Mononuclear cell (primary cell): ENCODE measurements at regions not wholly inside any gene's neighbourhood (a gene's known extent, or its start where the extent isn't known, plus 50 kb on each side); places are given as distances from the start of the nearest gene placed in this dataset.
A peak's percentile ranks its signal among the peaks of the same experiment; 100 is the strongest.

Source experiments
- H3K27me3 ChIP-seq: 2 replicates; pipeline ENCODE4 v1.6.0; 2011; ENCODE audit warnings: low read length, control low read depth; ENCODE audit not compliant: insufficient read depth
- H3K4me1 ChIP-seq: 2 replicates; pipeline ENCODE4 v1.5.1; 2011; ENCODE audit warnings: mild to moderate bottlenecking, low read length, control low read depth; ENCODE audit not compliant: insufficient read depth
- H3K4me3 ChIP-seq: 2 replicates; pipeline ENCODE4 v1.5.1; 2011; ENCODE audit warnings: mild to moderate bottlenecking, low read length, moderate library complexity
- H3K9me3 ChIP-seq: 2 replicates; pipeline ENCODE4 v1.5.1; 2011; ENCODE audit warnings: low read depth, mild to moderate bottlenecking, control low read depth, low read length

DNA sequence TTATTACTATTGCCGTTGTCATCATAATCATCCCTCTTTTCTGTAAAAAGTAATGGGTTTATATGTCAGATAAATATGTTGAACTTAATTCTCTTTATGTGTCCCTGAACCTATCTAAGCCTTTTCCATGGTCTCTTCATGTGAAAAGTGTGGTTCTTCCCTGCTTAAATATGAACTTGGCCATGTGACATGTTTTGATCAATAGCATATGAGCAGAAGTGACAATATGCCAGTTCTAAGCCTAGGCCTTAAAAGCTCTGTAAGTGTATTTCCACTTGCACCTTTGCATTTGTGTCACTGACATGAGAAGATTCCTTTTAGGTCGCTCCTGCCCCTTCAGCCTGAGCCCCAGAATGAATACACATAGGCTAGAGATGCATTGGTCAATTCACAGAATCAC is 188.4 kb upstream of the CCN2 start:
- Histone ChIP-seq H3K4me1 (no peaks in the 10 kb centered on the region), H3K27me3 (no peaks in the 10 kb centered on the region), H3K4me3 (no peak overlapping the region), H3K9me3 (no peaks in the 10 kb centered on the region)

DNA sequence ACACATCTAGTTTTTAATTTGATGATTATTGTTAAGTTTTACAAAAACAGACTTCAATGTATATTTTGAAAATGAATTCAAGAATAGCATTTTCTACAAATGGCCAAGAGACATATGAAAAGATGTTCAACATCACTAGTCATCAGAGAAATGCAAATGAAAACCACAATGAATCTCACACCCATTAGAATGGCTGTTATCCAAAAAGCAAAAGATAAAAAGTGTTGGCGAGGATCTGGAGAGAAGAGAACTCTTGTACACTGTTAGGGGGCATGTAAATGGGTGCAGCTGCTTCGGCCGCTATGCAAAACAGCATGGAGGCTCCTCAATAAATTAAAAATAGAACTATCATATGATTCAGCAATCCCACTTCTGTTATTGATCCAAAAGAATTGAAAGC is 185.8 kb upstream of the CCN2 start:
- no peaks in the 10 kb centered on the region for H3K27me3 ChIP-seq

DNA sequence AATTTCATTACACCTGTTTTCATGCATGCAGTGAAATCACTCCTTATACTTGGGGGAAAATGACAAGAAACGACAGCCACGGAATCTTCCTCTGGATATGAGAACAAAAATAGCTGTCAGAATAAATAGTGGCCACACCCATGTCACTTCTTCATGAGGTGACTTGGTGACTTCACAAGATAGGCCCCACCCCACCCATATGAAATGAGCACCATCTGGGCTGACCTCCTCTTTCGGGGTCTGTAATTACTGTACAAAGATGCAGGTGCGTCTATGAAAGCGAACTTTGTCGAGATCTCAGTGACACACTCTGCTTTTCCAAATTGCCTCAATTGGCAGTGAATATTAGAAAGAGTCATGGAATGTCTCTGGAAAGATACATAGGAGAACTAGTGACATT is 184.2 kb upstream of the CCN2 start:
- Histone ChIP-seq H3K27me3 (no peaks in the 10 kb centered on the region), H3K4me3 (no peak overlapping the region), H3K9me3 (no peaks in the 10 kb centered on the region), H3K4me1 (peaks cover 4% of the 10 kb centered on the region)

More for the DNA sequence above, 185.8 kb upstream of the CCN2 start:
- H3K4me3 ChIP-seq, result no peak overlapping the region
- H3K4me1 ChIP-seq, result no peaks in the 10 kb centered on the region
- H3K9me3 ChIP-seq, result no peaks in the 10 kb centered on the region

DNA sequence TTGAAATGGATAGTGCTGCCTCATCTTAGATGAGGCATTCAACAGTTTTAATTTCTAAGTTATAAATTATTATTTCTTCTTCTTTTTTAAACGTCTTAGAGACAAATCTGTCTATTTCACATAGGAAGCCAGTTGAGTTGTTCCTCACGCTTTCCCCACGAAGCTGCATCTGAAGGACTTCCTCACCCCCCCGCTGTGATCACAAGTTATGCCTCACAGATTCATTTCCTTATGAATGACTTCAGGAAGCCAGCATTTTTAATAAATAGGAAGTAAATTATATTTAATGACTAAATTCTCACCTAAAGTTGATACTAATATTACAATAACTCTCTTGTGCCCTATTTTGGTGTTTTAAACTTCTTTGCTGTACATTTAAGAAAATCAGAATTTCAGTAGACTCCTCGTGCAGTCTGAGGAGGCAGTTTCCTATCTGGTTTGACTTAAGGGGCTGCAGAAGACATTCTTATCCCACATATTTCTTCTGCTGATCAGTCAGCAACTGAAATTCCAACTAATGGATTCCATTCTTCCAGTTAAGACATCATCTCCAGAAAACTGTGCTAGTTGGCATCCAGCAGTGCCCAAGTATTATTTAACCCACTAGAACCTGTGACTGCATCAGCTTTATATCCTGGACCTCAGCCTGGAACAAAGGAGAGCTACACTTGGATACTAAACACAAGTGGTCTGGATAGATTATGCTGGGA is 182.7 kb upstream of the CCN2 start:
- Histone ChIP-seq H3K4me3 (peak overlapping the region; percentile 3), H3K27me3 (no peaks in the 10 kb centered on the region), H3K4me1 (peaks cover 6% of the 10 kb centered on the region), H3K9me3 (no peaks in the 10 kb centered on the region)

DNA sequence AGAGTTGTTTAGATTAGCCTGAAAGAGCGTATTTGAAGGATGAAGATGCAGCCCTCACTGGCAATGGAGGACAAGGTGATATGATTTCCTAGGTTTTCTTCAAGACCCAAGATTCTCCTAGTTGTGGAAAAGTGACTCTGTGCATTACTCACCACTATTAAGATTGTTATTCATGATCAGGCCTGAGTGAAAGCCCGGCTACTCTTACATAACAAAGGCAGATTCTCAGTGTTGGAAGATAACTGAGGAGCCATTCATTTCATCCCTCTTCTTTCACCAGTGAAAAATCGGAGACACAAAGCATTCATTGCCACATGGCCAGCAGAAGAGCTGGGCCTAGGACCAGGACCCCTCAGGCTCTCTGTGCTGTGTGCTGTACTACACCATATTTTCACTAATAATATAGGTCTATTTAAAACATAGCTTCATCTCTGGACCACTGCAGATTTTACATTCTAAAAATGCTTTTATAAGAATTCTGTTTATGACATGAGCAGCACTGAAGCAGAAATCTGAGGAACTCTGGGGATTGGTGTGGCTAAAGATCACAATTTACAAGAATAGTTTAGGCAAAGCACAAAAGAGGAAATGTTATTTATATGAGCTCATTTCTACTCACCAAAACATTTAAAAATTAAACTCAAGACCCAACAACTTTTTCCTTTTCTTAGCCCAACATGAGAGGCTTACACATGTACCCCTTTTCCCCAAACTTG is 181.9 kb upstream of the CCN2 start:
- Histone ChIP-seq H3K27me3 (no peaks in the 10 kb centered on the region), H3K4me1 (peaks cover 6% of the 10 kb centered on the region), H3K4me3 (no peak overlapping the region), H3K9me3 (no peaks in the 10 kb centered on the region)

DNA sequence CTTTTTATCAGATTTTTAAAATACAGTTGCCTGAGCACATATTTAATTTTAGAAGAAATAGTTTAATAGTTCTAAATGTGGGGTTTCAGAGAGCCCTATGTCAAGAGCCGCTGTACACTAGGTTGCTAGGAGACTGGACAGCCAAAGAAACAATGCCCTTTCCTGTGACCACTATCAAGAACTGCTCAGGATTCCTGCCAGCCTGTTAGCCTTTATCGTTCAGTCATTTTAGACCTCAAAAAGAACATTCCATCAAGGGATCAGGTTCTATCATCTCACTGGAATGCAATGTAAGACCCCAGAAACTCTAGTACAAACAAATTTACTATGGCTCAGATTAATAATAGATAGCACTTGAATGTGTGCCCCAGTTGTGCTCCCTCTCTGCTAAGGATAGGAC is 181.2 kb upstream of the CCN2 start:
- peaks cover 6% of the 10 kb centered on the region for H3K4me1 ChIP-seq
- no peaks in the 10 kb centered on the region for H3K27me3 ChIP-seq
- no peaks in the 10 kb centered on the region for H3K9me3 ChIP-seq
- H3K4me3 ChIP-seq, result no peak overlapping the region

DNA sequence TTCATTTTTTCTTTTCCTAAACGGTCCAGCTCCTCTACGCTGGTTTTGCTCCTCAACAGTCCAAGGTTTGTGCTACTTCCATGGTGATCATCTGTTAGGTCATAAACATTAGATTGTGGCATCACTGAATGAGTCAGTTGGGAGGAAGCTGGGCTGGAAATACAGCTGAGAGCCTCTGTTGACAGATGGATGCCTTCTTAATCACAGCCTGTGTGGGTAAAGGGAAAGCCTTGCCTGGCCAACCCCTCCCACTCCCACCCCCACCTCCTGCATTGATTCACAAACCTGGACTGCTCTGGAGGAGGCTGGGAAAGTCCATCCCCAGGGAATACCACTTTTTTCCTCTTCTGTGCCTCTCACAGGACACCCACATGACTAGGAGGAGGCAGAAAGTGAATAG is 180.6 kb upstream of the CCN2 start:
- Histone ChIP-seq H3K4me3 (no peak overlapping the region), H3K27me3 (no peaks in the 10 kb centered on the region), H3K4me1 (peaks cover 6% of the 10 kb centered on the region), H3K9me3 (no peaks in the 10 kb centered on the region)

DNA sequence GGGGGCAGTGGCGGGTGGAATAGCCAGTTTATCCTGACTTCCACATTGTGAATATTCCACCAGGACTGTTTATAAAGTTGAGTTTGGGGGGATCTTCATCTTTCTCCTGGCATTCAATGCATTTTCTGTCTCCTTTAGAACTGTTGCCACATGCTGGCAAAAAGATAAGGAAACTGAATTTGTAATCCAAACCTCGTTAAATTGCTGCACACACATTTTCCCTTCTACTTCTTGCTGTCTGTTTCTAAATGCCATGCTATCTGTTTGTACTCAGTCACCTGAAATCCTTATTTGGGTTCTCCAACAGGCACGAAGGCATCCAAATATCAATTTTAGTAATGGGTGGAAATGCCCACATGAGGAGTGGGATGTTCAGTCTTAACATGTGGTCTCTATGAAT is 180.2 kb upstream of the CCN2 start:
- Histone ChIP-seq H3K4me1 (peaks cover 6% of the 10 kb centered on the region), H3K4me3 (no peak overlapping the region), H3K9me3 (no peaks in the 10 kb centered on the region), H3K27me3 (no peaks in the 10 kb centered on the region)

DNA sequence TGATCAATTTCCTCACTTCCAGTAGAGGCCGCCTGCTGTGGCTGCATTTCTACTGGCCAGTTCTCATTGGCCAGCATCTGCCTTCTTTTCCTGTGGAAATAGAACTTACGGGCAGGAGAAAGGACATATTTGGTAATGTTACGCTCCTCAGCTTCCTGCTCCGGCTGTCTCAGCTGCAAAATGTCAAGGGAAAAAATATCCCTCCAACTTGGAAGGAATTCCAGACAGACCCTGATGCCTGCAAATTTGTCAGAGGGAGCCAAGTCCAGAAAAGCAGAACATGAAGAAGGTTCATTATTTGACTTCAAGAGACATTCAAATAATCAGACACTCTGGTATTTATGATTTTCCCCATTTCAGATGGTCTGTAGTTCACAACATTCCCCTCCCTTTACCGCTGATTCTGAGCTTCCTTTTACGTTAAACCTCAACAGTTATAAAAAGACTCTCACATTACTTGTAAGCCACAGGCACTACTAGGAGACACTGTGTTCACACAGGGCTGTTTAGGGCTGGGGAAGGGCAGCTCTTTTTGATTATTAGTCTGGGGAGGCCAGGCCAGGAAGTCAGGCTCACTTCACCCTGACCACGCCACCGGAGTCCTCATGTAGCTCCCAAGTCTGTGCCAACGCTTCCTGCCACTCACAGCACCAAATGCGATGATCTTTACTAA is 179.6 kb upstream of the CCN2 start:
- Histone ChIP-seq H3K4me1 (peaks cover 6% of the 10 kb centered on the region), H3K9me3 (no peaks in the 10 kb centered on the region), H3K4me3 (no peak overlapping the region), H3K27me3 (no peaks in the 10 kb centered on the region)

DNA sequence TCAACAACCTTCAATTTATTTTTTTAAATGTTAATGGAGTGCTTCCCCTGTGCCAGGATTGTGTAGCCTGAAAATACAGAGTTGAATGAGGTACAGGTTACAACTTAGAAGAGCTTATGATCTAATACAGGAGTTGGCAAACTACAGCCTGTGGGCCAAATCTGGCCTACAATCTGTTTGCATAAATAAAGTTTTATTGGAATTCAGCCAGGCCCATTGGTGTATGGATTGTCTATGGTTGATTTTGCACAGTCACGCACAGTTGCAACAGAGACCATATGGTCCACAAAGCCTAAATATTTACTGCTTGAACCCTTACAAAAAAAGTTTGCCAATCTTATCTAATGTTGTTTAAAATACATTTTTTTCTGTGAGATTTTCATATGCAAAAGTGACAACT is 177.3 kb upstream of the CCN2 start:
- no peak overlapping the region for H3K4me3 ChIP-seq
- H3K9me3 ChIP-seq, result no peaks in the 10 kb centered on the region
- peaks cover 6% of the 10 kb centered on the region for H3K4me1 ChIP-seq
- no peaks in the 10 kb centered on the region for H3K27me3 ChIP-seq

DNA sequence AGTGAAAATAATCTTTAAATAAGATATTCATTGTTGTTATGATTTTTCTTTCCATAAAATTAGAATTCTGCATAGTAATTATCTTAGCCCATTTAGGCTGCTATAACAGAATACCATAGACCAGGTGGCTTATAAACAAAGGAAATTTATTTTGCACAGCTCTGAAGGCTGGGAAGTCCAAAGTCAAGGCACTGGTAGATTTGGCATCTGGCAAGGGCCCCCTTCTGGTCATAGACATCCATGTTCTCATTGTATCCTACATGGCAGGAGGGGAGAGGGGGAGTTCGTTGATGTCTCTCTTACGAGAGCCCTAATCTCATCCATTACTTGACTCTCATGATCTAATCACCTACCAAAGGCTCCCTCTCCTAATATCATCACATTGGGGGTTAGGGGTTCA is 175.0 kb upstream of the CCN2 start:
- Histone ChIP-seq H3K4me1 (peaks cover 6% of the 10 kb centered on the region), H3K4me3 (no peak overlapping the region), H3K27me3 (no peaks in the 10 kb centered on the region), H3K9me3 (no peaks in the 10 kb centered on the region)

DNA sequence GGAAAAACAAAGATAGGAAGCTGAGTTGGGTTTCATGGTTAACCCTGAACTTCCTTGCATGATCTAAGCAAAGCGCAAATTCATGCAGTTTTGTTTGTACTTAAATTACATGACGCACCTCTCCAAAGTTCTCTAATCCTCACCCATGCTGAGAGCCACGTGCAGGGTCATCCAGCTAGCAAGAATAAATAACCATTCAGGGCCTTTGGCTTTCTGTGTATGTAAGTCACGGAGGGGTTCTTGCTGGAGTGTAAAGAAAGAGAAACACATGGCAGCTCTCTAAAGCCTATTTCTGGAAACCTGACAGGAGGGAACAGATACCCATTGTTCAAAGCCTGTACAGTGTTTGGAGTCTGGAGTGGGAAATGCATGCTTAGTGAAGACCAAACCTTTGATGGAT is 171.7 kb upstream of the CCN2 start:
- Histone ChIP-seq H3K27me3 (no peaks in the 10 kb centered on the region), H3K4me1 (no peaks in the 10 kb centered on the region), H3K9me3 (no peaks in the 10 kb centered on the region), H3K4me3 (no peak overlapping the region)

DNA sequence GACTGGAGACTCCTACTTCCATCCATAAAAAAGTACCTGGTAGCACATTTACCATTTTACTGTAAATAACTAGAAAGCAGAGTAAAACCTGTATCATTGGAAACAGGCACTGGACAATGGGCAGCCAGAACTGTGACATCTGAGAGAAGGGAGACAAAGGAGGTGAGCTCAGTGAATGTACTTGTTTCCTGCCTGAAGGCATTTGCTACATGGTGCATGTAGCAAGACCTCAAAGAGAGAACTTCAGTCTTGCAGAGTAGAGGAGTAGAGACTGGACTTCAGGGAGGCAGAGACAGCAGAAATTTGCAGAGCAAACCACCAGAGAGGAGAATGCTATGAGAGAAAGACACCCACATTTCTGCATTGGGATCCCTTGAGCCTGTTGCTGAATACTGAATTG is 171.0 kb upstream of the CCN2 start:
- no peaks in the 10 kb centered on the region for H3K4me1 ChIP-seq
- no peaks in the 10 kb centered on the region for H3K27me3 ChIP-seq

DNA sequence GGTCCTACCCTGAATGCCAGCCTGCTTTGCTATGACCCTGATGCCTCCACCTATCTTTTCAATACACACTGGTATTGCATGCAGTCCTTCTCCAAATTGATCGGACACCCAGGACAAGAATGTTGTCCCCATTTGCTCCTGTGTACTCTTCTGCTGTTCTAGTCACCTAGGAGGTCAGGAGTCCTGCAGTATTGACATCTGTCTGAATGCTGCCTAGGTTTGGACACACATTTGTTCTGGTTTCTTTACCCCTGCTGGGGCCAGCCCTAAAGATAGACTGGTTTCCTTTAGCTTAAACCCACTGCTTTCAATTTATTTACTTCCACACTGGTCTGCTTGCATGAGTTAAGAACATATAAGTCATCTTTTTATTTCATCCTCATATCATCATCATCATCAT is 167.0 kb upstream of the CCN2 start:
- no peaks in the 10 kb centered on the region for H3K27me3 ChIP-seq
- H3K4me1 ChIP-seq, result no peaks in the 10 kb centered on the region
- no peaks in the 10 kb centered on the region for H3K9me3 ChIP-seq
- H3K4me3 ChIP-seq, result no peak overlapping the region

More for the DNA sequence above, 171.0 kb upstream of the CCN2 start:
- Histone ChIP-seq H3K9me3 (no peaks in the 10 kb centered on the region), H3K4me3 (no peak overlapping the region)

DNA sequence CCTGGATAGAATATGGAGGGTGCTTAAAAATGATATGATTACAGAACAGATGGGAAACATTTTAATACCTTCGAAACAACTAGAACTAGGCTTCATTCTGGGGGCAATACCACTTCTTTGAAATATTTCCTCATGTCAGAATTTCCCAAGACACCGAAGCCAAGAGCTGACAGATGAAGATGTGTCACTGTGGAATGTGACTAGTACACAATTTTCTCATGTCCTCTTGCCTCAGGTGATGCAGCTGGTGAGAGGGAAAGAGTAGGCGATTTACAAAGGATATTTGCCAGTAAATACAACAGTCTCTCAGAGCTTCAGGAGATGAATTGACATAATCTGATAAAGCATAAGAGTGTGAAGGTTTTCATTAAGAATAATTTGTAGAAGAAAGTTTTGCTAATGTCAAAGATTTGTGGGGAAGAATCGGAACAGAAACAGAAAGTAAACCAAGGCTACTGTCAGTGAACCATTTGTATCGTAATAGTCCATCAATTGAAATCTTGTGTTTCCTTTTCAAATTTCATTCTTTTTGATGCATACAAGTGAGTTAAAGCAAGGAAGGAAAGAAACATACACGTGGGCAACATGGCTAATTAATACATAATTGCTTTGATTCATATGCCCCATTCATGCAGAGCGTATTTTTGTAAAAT is 164.7 kb upstream of the CCN2 start:
- Histone ChIP-seq H3K4me3 (no peak overlapping the region), H3K27me3 (no peaks in the 10 kb centered on the region), H3K4me1 (no peaks in the 10 kb centered on the region), H3K9me3 (no peaks in the 10 kb centered on the region)
